Right lobe of liver (tissue), 4 donors: ENCODE measurements at regions not wholly inside any gene's neighbourhood (a gene's known extent, or its start where the extent isn't known, plus 50 kb on each side); places are given as distances from the start of the nearest gene placed in this dataset.

Experiments
- POLR2A ChIP-seq: fragments of 450-650 bp; IDR thresholded peaks from one replicate; pipeline ENCODE4 v1.6.1; 2017; ENCODE audit warnings: antibody characterized with exemption, mild to moderate bottlenecking
- TF ChIP-seq, protein P1 (sequence below), 4 donors: fragments of 200-600 bp in 3 of 4; fragments of 450-650 bp in 1 of 4; IDR thresholded peaks; one replicate each; pipeline versions ENCODE4 v1.5.1 to v1.8.0; 2016 to 2022; ENCODE audit warnings: antibody characterized with exemption in 4 of 4, mild to moderate bottlenecking in 2 of 4
- donor health status: DM: no; HTN: no; CAD: no.
- donor health status: DM: no; HTN: no; CAD: no.
- donor health status: DM: no; HTN: yes; CAD: no.

GRCh38 chr11:19366992-19367709 is 126.4 kb upstream of the E2F8 start:
- TF ChIP-seq, protein P1, sequence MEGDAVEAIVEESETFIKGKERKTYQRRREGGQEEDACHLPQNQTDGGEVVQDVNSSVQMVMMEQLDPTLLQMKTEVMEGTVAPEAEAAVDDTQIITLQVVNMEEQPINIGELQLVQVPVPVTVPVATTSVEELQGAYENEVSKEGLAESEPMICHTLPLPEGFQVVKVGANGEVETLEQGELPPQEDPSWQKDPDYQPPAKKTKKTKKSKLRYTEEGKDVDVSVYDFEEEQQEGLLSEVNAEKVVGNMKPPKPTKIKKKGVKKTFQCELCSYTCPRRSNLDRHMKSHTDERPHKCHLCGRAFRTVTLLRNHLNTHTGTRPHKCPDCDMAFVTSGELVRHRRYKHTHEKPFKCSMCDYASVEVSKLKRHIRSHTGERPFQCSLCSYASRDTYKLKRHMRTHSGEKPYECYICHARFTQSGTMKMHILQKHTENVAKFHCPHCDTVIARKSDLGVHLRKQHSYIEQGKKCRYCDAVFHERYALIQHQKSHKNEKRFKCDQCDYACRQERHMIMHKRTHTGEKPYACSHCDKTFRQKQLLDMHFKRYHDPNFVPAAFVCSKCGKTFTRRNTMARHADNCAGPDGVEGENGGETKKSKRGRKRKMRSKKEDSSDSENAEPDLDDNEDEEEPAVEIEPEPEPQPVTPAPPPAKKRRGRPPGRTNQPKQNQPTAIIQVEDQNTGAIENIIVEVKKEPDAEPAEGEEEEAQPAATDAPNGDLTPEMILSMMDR (IDR thresholded peaks at IDR 0.05): no peak
- TF ChIP-seq POLR2A: no peak
